ENCODE measurements at regions not wholly inside any gene's neighbourhood (a gene's known extent, or its start where the extent isn't known, plus 50 kb on each side); places are given as distances from the start of the nearest gene placed in this dataset.
"Not testable (repeated sequence)": the region's sequence is repeated elsewhere in the genome, so short reads cannot be mapped to it uniquely, and the experiment has no call there.

- DNase-seq (ENCODE audit: low spot score): no peak
Measured at GRCh38 chr3:104269771-104270170, 1096.9 kb upstream of the ALCAM start.

- peak; percentile 47 for DNase-seq (ENCODE audit: low spot score)
Measured at GRCh38 chr3:104273046-104273649, 1093.6 kb upstream of the ALCAM start.

- no peak for DNase-seq (ENCODE audit: low spot score)
Measured at GRCh38 chr3:104275199-104275598, 1091.5 kb upstream of the ALCAM start.

- DNase-seq (ENCODE audit: low spot score): peak; percentile 33
Measured at GRCh38 chr3:104279617-104280016, 1087.1 kb upstream of the ALCAM start.

- no peak for DNase-seq (ENCODE audit: low spot score)
Measured at GRCh38 chr3:104281713-104282112, 1085.0 kb upstream of the ALCAM start.

GRCh38 chr3:104286645-104287044 is 1080.1 kb upstream of the ALCAM start:
- DNase-seq (ENCODE audit: low spot score): no peak

- DNase-seq (ENCODE audit: low spot score): peak; percentile 2
Measured at GRCh38 chr3:104291437-104291851, 1075.3 kb upstream of the ALCAM start.

- no peak for DNase-seq (ENCODE audit: low spot score)
Measured at GRCh38 chr3:104291878-104292277, 1074.8 kb upstream of the ALCAM start.

GRCh38 chr3:104297617-104298016 is 1069.1 kb upstream of the ALCAM start:
- no peak for DNase-seq (ENCODE audit: low spot score)

GRCh38 chr3:104298662-104299061 is 1068.0 kb upstream of the ALCAM start:
- no peak for DNase-seq (ENCODE audit: low spot score)

GRCh38 chr3:104316118-104316517 is 1050.6 kb upstream of the ALCAM start:
- no peak for DNase-seq (ENCODE audit: low spot score)

- no peak for DNase-seq (ENCODE audit: low spot score)
Measured at GRCh38 chr3:104323226-104323625, 1043.5 kb upstream of the ALCAM start.

GRCh38 chr3:104347291-104347690 is 1019.4 kb upstream of the ALCAM start:
- no peak for DNase-seq (ENCODE audit: low spot score)

GRCh38 chr3:104349836-104350235 is 1016.9 kb upstream of the ALCAM start:
- DNase-seq (ENCODE audit: low spot score): no peak

GRCh38 chr3:104353951-104354350 is 1012.8 kb upstream of the ALCAM start:
- DNase-seq (ENCODE audit: low spot score): no peak

- DNase-seq (ENCODE audit: low spot score): no peak
Measured at GRCh38 chr3:104359546-104359945, 1007.2 kb upstream of the ALCAM start.

- DNase-seq (ENCODE audit: low spot score): no peak
Measured at GRCh38 chr3:104360038-104360437, 1006.7 kb upstream of the ALCAM start.

GRCh38 chr3:104361748-104362147 is 1005.0 kb upstream of the ALCAM start:
- not testable (repeated sequence) for DNase-seq (ENCODE audit: low spot score)

- no peak for DNase-seq (ENCODE audit: low spot score)
Measured at GRCh38 chr3:104362319-104362718, 1004.4 kb upstream of the ALCAM start.

GRCh38 chr3:104367000-104367399 is 999.7 kb upstream of the ALCAM start:
- no peak for DNase-seq (ENCODE audit: low spot score)

- no peak for DNase-seq (ENCODE audit: low spot score)
Measured at GRCh38 chr3:104368760-104369159, 997.9 kb upstream of the ALCAM start.

GRCh38 chr3:104385421-104385820 is 981.3 kb upstream of the ALCAM start:
- no peak for DNase-seq (ENCODE audit: low spot score)

GRCh38 chr3:104388619-104389018 is 978.1 kb upstream of the ALCAM start:
- peak; percentile 18 for DNase-seq (ENCODE audit: low spot score)

GRCh38 chr3:104392327-104392726 is 974.4 kb upstream of the ALCAM start:
- DNase-seq (ENCODE audit: low spot score): no peak

Measured in LoVo (cell line).